Stimulated activated CD4-positive, alpha-beta T cell treated with anti-CD3 and anti-CD28 coated beads, TNF-alpha, amount 100 ng/mL, for 4 hours (primary cell): ENCODE measurements at regions not wholly inside any gene's neighbourhood (a gene's known extent, or its start where the extent isn't known, plus 50 kb on each side); places are given as distances from the start of the nearest gene placed in this dataset.

Experiments used
- DNase-seq, 3 experiments: peaks; one replicate each; pipeline ENCODE4 v3.0.0-alpha.2; 2020; ENCODE audit warnings: low read depth in 3 of 3

DNA sequence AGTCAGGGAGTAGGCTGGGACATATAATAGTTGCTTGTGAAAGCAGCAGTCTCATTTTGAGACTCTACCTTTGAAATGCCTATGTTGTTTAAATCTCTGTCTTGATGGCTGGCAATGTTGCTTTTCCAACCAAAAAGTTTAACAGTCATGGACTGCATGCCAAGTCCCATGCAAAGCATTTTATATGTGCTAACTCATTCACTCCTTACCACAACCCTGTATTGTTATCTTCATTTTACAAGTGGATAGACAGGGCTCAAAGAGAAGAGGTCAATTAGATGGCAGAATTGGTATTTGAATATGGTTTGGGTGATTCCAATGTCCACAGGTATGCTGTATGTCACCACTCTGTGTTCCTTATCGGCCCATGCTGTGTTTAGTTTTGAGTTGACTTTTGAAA is 331.4 kb upstream of the USP24 start:
- DNase-seq, result no peak

GRCh38 chr1:55544826-55545225 is 329.7 kb upstream of the USP24 start:
- DNase-seq, result no peak

GRCh38 chr1:55542901-55543504 is 327.8 kb upstream of the USP24 start:
- no peak for DNase-seq

DNA sequence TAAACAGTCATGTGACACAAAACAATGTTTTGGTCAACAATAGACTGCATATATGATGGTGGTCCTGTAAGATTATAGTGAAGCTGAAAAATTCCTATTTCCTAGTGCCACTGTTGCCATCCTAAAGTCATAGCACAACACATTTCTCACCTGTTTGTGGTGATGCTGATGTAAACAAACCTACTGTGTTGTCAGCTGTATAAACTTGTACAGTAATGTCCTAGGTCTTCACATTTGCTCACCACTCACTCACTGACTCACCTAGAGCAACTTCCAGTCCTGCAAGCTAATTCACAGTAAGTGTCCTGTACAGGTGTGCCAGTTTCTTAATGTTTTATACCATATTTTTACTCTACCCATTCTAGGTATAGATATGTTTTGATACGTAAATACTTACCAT is 326.1 kb upstream of the USP24 start:
- no peak for DNase-seq

DNA sequence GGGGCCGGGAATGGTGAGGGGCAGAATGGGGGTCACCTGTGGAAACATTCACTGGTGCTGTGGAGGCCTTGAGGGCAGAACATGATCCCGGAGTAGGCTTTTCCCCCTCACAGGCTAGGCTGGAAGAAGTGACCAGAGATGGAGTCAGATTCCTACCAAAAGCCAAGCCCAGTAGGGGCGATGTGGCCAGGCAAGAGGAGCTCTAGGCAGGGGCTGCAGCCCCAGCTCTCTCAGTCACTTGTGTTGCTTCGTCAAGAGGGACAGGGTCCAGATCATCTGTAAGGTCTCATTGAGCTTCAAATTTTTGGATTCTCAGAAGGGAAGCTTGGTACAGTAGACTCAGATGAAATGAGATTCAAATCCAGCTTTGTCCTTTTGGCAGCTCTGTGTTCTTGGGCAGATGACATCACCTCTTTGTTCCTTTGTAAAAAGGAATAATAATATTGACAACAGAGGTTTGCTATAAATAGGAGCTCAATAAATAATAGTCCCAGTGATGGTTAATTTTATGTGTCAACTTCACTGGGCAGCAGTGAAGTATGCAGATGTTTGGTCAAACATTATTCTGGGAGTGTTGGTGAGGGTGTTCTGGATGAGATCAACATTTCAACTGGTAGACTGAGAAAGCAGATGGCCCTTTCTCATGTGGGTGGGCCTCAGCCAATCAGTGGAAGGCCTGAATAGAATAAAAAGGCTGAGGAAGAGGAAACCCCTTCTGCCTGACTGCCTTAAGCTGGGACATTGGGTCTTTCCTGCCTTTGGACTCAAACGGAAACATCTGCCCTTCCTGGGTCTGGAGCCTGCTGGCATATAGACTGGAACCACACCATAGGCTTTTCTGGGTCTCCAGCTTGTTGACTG is 324.7 kb upstream of the USP24 start:
- no peak for DNase-seq

DNA sequence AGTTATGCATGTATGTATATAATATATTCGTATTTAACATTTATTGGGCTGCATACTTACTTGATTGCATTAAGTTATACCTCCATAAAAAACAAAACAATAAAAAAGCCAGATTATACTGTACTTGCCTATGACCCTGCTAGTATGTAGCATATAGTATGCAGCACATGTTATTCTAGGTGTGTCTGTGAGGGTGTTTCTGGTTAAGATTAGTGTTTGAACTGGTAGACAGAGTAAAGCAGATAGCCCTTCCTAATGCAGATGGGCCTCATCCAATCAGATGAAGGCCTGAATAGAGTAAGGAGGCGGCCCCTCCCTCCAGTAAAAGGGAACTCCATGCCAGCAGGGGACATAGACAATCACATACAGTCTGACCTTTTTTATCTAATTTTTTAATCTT is 323.3 kb upstream of the USP24 start:
- no peak for DNase-seq

DNA sequence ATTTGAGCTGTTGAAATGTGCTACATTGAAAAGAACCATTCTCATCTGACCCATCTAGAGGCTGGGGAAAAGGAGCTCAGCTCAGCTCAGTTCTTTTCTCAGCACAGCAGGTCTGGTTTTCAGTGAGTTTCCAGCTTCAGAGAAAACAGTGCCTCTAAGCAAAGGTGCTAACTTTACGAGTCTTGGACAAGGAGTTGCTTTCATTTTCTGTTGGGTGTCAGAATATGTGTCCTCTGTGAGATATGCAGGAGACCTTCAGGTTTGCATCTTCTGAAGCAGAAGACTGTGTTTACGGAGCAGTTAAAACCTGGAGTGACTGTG is 321.3 kb upstream of the USP24 start:
- no peak for DNase-seq

DNA sequence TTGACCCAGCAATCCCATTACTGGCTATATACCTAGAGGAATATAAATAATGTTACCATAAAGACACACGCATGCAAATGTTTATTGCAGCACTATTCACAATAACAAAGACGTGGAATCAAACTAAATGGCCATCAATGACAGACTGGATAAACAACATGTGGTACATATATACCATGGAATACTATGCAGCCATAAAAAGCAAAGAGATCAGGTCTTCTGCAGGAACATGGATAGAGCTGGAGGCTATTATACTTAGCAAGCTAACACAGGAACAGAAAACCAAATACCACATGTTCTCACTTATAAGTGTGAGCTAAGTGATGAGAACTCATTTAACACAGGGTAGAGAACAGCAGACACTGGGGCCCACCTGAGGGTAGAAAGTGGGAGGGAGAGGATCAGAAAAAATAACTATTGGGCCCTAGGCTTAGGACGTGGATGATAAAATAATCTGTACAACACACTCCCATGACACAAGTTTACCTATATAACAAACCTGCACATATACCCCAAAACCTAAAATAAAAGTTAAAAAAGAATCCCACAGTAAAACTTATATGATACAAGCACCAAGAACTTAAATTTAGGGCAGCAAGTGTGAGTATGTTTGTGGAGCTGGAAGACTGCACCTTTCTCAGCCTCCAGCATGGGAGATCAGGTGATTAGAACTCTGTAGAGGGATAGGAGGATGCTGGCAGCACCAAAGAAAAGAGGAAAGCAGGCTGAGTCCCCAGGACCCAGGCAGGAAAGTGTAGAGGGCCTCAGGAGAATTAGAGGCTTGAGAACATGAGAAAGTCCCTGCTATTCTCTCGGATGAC is 320.8 kb upstream of the USP24 start:
- DNase-seq, result no peak

- no peak for DNase-seq
These were observed 319.5 kb upstream of the USP24 start for GRCh38 chr1:55534565-55535121.

DNA sequence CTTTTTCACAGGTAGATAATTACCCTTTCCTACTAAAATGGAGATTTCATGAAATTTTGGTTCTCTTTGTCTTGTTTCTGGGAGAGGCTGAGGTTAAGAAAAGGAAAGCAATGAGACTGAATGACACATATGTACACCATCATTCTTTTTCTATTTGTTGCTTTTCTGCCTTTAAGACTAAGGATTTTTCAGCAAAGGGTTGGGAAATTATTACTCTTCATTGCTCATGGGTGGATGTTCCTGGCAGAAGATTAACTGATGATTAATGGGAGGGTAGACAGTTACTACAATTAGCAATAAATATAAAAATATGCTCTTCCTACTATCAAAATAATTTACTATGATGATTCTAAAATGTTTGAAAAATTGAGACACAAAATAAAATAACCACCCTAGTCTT is 316.5 kb upstream of the USP24 start:
- no peak for DNase-seq

- DNase-seq, result no peak
These were observed 315.8 kb upstream of the USP24 start for GRCh38 chr1:55530749-55531478.

DNA sequence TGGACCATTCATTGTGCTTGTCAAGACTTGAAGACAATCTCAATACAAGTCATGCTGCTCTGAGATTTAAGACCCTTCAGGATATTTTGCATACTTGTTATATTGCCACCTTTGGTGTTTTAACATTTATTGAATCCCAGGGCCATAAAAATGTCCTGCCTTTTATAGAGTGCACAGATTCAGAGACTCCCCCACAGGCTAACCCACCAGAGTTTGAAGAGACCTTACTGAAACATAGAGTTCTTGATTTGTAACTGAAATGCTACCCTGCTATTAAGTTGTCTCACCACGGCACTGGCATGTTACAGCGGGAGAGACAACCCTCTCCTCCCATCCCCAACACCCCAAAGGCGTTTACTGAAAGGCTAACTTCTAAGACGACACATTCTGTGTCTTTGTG is 313.9 kb upstream of the USP24 start:
- DNase-seq, result no peak

DNA sequence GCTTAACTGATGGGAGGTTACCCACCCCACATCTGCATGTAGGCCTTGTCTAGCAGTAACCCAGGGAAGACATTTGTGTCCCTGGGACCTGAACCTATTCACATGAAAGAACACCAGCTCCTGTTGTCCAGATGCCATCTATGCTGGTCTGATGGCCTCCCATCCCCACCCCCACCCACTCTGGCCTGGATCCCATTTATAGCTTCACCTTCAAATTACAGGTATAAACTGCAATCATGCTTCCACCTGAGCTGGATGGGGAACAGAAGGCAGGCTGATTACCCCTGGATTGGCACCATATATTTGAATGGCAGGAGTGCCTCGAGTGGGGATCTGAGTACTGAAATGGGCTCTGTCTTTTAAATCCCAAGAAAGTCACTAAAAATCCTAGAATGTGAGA is 312.7 kb upstream of the USP24 start:
- no peak for DNase-seq

DNA sequence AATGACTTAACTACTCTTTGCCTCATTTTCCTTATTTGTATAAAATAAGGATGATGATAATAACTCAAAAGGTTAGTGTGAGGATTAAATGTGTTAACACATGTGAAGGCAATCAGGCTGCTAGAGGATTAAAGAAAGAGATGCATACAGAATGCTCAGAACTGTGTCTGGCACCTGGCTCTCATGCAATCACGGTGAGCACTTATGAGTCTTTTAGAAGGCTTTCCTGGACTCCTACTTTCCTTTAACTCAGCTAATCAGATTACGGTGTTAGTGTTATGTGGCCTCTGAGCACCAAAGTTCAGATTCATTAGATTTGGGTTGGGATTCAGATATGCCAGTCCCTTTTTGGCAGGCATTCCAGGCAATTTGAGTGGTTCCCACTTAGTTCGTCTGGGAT is 311.6 kb upstream of the USP24 start:
- DNase-seq, result no peak

DNA sequence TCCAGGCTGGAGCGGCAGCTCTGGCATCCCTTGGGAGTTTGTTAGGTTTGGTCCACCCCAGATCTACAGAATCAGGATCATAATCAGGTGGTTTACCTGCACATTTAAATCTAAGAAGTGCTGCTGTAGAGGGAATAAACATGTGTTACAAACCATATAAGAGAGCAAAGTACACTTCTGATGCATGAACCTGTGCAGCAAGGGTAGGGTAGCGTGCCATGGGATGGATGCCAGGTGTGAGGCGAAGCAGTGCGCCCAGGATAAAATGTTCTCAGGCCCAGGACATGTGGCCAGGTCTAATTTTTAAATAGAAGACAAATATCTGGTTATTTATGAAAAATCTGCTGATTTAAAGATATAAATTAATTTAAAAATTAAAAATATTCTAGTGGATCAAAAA is 308.8 kb upstream of the USP24 start:
- DNase-seq, result no peak

DNA sequence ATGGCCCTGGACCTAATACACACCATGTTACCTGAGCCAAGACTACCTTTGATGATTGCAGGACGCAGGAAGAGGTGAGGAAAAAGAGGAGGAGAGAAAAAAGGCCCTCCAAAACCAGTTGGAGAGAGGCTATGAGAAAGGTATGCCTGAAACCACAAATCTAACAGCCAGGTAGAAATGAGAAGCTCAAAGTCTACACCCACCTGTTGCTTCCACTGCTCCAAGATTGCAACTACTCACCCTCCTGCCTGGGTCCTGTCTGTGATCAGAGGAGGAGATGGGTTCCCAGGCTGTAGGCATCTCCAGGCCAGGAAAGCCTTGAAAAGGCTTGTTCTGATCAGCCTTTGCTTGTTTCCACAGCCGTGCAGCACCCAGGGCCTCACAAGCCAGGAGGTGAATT is 307.8 kb upstream of the USP24 start:
- DNase-seq, result no peak

- no peak for DNase-seq
These were observed 307.3 kb upstream of the USP24 start for GRCh38 chr1:55522353-55522903.

- no peak for DNase-seq
These were observed 305.7 kb upstream of the USP24 start for GRCh38 chr1:55520861-55521260.

DNA sequence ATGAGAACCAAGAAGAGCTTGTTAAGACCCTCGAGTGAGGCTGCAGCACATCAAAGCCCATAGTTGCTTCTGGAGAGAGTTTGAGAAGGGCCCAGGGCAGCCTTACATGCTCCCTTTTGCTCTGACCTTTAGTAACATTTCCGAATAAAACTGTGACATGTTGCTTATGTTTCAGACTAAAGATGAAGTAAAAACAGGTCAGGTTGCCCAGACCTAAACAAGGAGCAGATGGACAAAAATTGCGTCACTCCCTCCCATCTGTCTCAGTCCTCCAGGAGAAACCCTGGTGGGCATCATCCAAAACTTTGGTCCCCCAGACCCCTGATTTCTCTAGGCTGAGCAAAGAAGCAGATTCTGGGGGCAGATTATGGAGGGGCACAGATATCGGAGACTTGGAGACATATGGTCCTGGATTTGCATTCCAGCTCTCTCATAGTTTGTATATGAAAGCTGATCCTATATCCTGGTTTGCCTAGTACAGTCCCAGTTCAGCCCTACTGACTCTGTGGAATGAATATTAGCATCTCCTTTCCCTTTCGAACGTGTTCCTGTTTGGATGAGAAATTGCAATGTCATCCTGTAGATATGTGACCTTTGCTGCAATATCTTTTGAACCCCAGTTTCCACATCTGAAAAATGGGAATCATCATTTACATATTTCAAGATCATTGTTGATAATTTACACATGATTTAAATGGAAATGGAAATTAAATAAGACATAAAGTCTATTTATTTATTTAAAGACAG is 304.9 kb upstream of the USP24 start:
- DNase-seq, result no peak

- DNase-seq, result no peak
These were observed 304.1 kb upstream of the USP24 start for GRCh38 chr1:55519276-55519675.

DNA sequence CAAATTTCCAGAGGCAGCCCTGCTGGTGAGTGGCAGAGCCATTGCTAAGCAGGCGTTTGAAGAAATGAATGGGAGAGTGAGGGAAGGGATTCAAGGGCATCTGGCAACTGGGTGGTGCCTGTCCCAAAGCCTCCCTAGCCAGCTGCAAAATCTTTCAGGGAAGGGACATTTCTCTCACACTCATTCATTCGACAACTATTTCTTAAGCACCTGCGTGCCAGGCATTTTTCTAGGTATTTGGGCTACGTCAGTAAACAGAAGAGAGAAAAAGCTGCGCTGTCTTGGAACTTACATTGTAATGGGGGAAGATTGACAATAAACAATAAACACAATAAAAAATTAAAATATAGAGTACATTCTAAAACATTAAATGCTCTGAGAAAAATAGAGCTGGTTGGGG is 301.9 kb upstream of the USP24 start:
- no peak for DNase-seq
